Activated naive CD4-positive, alpha-beta T cell treated with anti-CD3 and anti-CD28 coated beads for 36 hours (primary cell): ENCODE measurements at regions not wholly inside any gene's neighbourhood (a gene's known extent, or its start where the extent isn't known, plus 50 kb on each side); places are given as distances from the start of the nearest gene placed in this dataset.
A peak's percentile ranks its signal among the peaks of the same experiment; 100 is the strongest.
"Not testable (repeated sequence)": the region's sequence is repeated elsewhere in the genome, so short reads cannot be mapped to it uniquely, and the experiment has no call there.

Experiments
- CTCF ChIA-PET: fragments of 350-600 bp; sonication (Branson Sonifier 250); formaldehyde crosslinking; loops from one replicate; lab custom pipeline; 2021; ENCODE audit warnings: antibody characterized with exemption; lab: Charles Lee
- DNase-seq: peaks from one replicate; pipeline ENCODE4 v3.0.0-alpha.2; 2020
- H3K27ac Mint-ChIP-seq: one replicate; pipeline ENCODE4 v1.8.0; 2021; ENCODE audit warnings: mild to moderate bottlenecking, mixed read lengths
- H3K27me3 Mint-ChIP-seq: one replicate; pipeline ENCODE4 v1.8.0; 2021; ENCODE audit warnings: low read depth, mixed read lengths
- H3K36me3 Mint-ChIP-seq: one replicate; pipeline ENCODE4 v1.8.0; 2021; ENCODE audit warnings: low read depth, mixed read lengths
- H3K4me1 Mint-ChIP-seq: one replicate; pipeline ENCODE4 v1.8.0; 2021; ENCODE audit warnings: low read depth, mixed read lengths
- H3K4me3 Mint-ChIP-seq: one replicate; pipeline ENCODE4 v1.8.0; 2021; ENCODE audit warnings: mild to moderate bottlenecking, moderate library complexity, mixed read lengths
- H3K9me3 Mint-ChIP-seq: one replicate; pipeline ENCODE4 v1.8.0; 2021; ENCODE audit warnings: mixed read lengths
- intact Hi-C: fragments of 100-400 bp; cut with micrococcal nuclease; formaldehyde crosslinking; loops from one replicate; pipeline ENCODE4 v1.15.1; 2023

GRCh38 chr4:134944115-134944514 is 742.5 kb upstream of the PABPC4L start:
- peaks cover 4% of the 10 kb centered on the region for H3K9me3 Mint-ChIP-seq
- intact Hi-C loops, result no loop called here
- no peak overlapping the region for H3K4me3 Mint-ChIP-seq
- CTCF ChIA-PET, result no interaction called here
- no peak for DNase-seq
- H3K27me3 Mint-ChIP-seq, result no peaks in the 10 kb centered on the region
- no peaks in the 10 kb centered on the region for H3K36me3 Mint-ChIP-seq
- no peak overlapping the region for H3K27ac Mint-ChIP-seq
- no peaks in the 10 kb centered on the region for H3K4me1 Mint-ChIP-seq

- no peaks in the 10 kb centered on the region for H3K27me3 Mint-ChIP-seq
- H3K4me1 Mint-ChIP-seq, result no peaks in the 10 kb centered on the region
- CTCF ChIA-PET, result interaction anchor here (0.7 kb wide), 1 partner anchor 1535 kb away, joined by 3 read pairs; no protein-coding TSS in a partner anchor
- intact Hi-C loops, result no loop called here
- DNase-seq, result no peak
- no peaks in the 10 kb centered on the region for H3K36me3 Mint-ChIP-seq
- H3K27ac Mint-ChIP-seq, result no peak overlapping the region
- no peak overlapping the region for H3K4me3 Mint-ChIP-seq
- H3K9me3 Mint-ChIP-seq, result peaks cover 2% of the 10 kb centered on the region
These were observed 734.4 kb upstream of the PABPC4L start for GRCh38 chr4:134936014-134936413.

DNA sequence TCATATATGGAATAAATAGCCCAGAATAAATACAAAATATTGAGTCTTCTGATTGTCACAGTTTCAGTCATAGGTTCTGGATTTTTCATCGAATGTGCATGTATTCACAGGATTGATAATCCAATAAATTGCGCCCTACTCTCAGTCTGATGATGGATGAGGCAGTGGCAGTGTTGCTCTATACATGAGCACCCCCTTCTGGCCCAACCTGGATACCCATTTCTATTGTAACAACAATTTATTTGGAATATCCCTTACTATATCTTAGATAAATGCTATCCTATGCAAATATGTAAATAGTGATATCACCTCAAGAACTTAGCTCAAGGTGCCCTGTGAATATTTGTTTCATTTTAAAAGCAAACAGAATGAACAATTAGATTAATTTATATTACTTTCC is 733.7 kb upstream of the PABPC4L start:
- no peak overlapping the region for H3K4me3 Mint-ChIP-seq
- no peaks in the 10 kb centered on the region for H3K4me1 Mint-ChIP-seq
- no peaks in the 10 kb centered on the region for H3K36me3 Mint-ChIP-seq
- intact Hi-C loops, result loop anchor here (2.0 kb wide), 1 partner anchor 1789 kb away; no protein-coding TSS in a partner anchor
- H3K27me3 Mint-ChIP-seq, result no peaks in the 10 kb centered on the region
- CTCF ChIA-PET, result no interaction called here
- peak; percentile 29 for DNase-seq
- peaks cover 2% of the 10 kb centered on the region for H3K9me3 Mint-ChIP-seq
- H3K27ac Mint-ChIP-seq, result no peak overlapping the region

GRCh38 chr4:134934036-134934808 is 732.6 kb upstream of the PABPC4L start:
- no peak overlapping the region for H3K27ac Mint-ChIP-seq
- no peak for DNase-seq
- H3K9me3 Mint-ChIP-seq, result peaks cover 2% of the 10 kb centered on the region
- no peaks in the 10 kb centered on the region for H3K4me1 Mint-ChIP-seq
- H3K36me3 Mint-ChIP-seq, result no peaks in the 10 kb centered on the region
- no peak overlapping the region for H3K4me3 Mint-ChIP-seq
- CTCF ChIA-PET, result no interaction called here
- no peaks in the 10 kb centered on the region for H3K27me3 Mint-ChIP-seq
- intact Hi-C loops, result loop anchor here (2.0 kb wide), 1 partner anchor 1787 kb away; no protein-coding TSS in a partner anchor

DNA sequence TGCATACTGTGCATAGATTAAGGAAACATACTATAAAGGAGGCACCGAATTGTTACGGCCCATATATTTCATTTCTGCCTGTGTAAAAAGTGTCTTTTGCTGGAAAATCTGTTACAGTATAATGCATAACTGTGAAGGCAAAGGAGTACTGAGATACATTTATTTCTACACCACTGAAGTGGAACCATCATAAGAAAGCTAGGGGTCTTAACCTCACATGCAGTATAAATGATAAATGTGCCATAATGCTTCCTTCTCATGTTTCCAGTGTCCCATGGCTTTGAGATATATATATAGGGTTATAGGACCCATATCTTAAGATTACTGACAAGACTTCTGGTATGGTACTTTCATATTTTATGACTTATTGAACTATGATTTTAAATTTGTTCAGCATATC is 713.8 kb upstream of the PABPC4L start:
- Mint-ChIP-seq H3K4me3 (no peak overlapping the region), H3K27me3 (no peaks in the 10 kb centered on the region), H3K36me3 (no peaks in the 10 kb centered on the region), H3K9me3 (peaks cover 5% of the 10 kb centered on the region), H3K27ac (no peak overlapping the region), H3K4me1 (no peaks in the 10 kb centered on the region)
- intact Hi-C loops, result no loop called here
- CTCF ChIA-PET, result no interaction called here
- no peak for DNase-seq

DNA sequence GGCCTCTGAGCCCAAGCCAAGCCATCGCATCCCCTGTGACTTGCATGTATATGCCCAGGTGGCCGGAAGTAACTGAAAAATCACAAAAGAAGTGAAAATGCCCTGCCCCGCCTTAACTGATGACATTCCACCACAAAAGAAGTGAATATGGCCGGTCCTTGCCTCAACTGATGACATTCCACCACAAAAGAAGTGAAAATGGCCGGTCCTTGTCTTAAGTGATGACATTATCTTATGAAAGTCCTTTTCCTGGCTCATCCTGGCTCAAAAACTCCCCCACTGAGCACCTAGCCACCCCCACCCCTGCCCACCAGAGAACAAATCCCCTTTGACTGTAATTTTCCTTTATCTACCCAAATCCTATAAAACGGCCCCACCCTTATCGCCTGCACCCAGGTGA is 712.7 kb upstream of the PABPC4L start:
- H3K36me3 Mint-ChIP-seq, H3K4me3 Mint-ChIP-seq, H3K4me1 Mint-ChIP-seq, H3K27ac Mint-ChIP-seq, H3K9me3 Mint-ChIP-seq, DNase-seq, intact Hi-C loops, CTCF ChIA-PET, H3K27me3 Mint-ChIP-seq: not testable (repeated sequence)

DNA sequence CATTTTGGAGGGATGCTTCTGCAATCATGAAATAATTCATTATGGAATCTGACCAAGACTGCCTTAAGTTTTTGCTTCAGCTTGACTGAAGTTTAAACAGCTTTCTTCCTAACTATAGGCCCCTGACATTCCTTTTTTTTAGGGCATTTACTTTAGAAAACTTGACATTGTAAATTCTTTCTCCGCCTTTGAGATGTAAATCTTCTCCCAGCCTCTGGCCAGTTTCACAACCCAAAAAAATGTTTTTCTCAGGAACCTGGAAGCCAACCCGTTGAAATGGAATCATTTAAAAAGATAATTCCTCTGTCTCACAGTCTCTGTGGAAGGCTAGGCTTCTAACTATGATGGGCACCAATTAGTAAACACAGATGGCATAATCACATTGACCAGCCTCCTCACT is 710.4 kb upstream of the PABPC4L start:
- no peaks in the 10 kb centered on the region for H3K36me3 Mint-ChIP-seq
- peaks cover under 1% of the 10 kb centered on the region for H3K9me3 Mint-ChIP-seq
- H3K4me1 Mint-ChIP-seq, result no peaks in the 10 kb centered on the region
- CTCF ChIA-PET, result no interaction called here
- no peak overlapping the region for H3K27ac Mint-ChIP-seq
- intact Hi-C loops, result no loop called here
- DNase-seq, result no peak
- no peaks in the 10 kb centered on the region for H3K27me3 Mint-ChIP-seq
- no peak overlapping the region for H3K4me3 Mint-ChIP-seq

DNA sequence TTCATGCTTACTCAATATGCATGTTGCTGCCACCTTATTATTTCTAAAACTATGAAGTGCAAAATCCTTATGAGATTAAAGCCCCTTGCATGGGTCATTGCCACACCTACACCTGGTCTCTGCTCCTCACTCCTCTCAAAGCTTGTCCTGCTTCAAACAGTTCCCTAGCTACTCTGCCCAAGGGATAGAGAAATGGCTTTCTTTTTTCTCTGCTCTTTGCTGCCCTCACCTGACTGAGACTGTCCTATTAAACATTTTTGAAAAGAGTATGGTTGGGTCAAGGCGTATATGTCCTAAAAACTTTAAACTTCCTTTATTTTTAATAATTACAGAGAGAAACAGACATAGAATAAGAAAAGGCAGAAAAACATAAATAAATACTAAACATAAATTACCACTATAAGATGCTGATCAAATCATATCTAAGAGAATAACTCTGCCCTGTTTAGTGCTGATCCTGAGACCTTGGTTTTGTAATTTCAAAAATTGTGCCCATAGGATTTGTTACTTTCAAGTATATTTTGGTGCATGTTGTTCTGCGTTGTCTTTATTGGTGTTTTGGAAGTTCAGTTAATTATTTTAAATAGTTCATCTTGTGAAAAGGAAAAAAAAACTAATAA is 704.9 kb upstream of the PABPC4L start:
- Mint-ChIP-seq H3K27ac (no peak overlapping the region), H3K9me3 (peaks cover 5% of the 10 kb centered on the region), H3K4me3 (no peak overlapping the region), H3K4me1 (no peaks in the 10 kb centered on the region), H3K36me3 (no peaks in the 10 kb centered on the region), H3K27me3 (no peaks in the 10 kb centered on the region)
- no peak for DNase-seq
- CTCF ChIA-PET, result no interaction called here
- intact Hi-C loops, result no loop called here

DNA sequence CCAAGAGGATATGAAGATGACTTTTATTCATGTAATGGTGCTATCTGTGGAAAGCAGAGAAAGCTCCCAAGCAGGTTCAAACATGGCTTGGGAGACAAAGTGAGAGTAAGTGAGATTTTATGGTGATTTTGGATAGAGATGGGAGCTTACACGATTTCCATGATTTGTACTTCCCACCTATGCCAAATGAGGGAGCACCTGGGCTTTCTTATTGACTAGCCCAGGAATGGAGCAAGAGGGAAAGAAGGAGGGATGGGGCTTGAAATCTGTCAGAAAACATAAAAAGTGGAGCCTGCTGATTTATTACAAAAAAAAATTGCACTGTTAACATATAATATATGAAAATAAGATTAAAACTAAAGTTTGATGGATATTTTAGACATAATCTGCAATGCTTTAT is 703.5 kb upstream of the PABPC4L start:
- Mint-ChIP-seq H3K4me3 (no peak overlapping the region), H3K27me3 (no peaks in the 10 kb centered on the region), H3K4me1 (no peaks in the 10 kb centered on the region), H3K27ac (no peak overlapping the region), H3K36me3 (no peaks in the 10 kb centered on the region), H3K9me3 (peaks cover 5% of the 10 kb centered on the region)
- intact Hi-C loops, result no loop called here
- DNase-seq, result no peak
- CTCF ChIA-PET, result no interaction called here

DNA sequence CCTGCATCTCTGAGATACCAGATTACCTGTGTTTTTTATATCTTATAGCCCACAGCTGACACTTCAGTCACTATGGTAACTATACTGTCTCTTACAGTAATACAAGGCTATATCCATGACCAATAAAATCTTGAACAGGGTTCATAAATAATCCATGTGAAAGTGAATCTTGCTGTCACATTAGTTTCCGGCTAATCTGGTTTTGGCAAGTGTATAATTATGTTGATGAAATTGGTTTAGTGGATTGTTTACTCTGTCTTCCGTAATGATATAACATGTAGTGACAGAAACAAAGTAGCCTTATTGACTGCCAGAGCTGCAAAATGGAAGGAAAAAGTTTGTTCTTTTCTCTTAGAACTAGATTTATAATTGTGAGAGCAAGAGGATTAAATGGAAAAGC is 686.6 kb upstream of the PABPC4L start:
- peaks cover 2% of the 10 kb centered on the region for H3K9me3 Mint-ChIP-seq
- no peaks in the 10 kb centered on the region for H3K4me1 Mint-ChIP-seq
- H3K36me3 Mint-ChIP-seq, result no peaks in the 10 kb centered on the region
- H3K27me3 Mint-ChIP-seq, result no peaks in the 10 kb centered on the region
- H3K4me3 Mint-ChIP-seq, result no peak overlapping the region
- no peak for DNase-seq
- CTCF ChIA-PET, result no interaction called here
- H3K27ac Mint-ChIP-seq, result no peak overlapping the region
- intact Hi-C loops, result no loop called here

- CTCF ChIA-PET, result no interaction called here
- Mint-ChIP-seq H3K4me1 (no peaks in the 10 kb centered on the region), H3K36me3 (no peaks in the 10 kb centered on the region), H3K4me3 (no peak overlapping the region), H3K9me3 (peaks cover 1% of the 10 kb centered on the region), H3K27me3 (no peaks in the 10 kb centered on the region), H3K27ac (no peak overlapping the region)
- no peak for DNase-seq
- intact Hi-C loops, result no loop called here
These were observed 683.8 kb upstream of the PABPC4L start for GRCh38 chr4:134885436-134885835.

- DNase-seq, result no peak
- Mint-ChIP-seq H3K36me3 (no peaks in the 10 kb centered on the region), H3K4me1 (no peaks in the 10 kb centered on the region), H3K9me3 (peaks cover 1% of the 10 kb centered on the region), H3K27me3 (no peaks in the 10 kb centered on the region), H3K27ac (no peak overlapping the region), H3K4me3 (no peak overlapping the region)
- CTCF ChIA-PET, result no interaction called here
- intact Hi-C loops, result no loop called here
These were observed 682.4 kb upstream of the PABPC4L start for GRCh38 chr4:134883831-134884449.

GRCh38 chr4:134879019-134879418 is 677.4 kb upstream of the PABPC4L start:
- no peaks in the 10 kb centered on the region for H3K4me1 Mint-ChIP-seq
- no peak overlapping the region for H3K27ac Mint-ChIP-seq
- no peaks in the 10 kb centered on the region for H3K36me3 Mint-ChIP-seq
- CTCF ChIA-PET, result no interaction called here
- DNase-seq, result no peak
- intact Hi-C loops, result no loop called here
- H3K27me3 Mint-ChIP-seq, result no peaks in the 10 kb centered on the region
- peaks cover 1% of the 10 kb centered on the region for H3K9me3 Mint-ChIP-seq
- H3K4me3 Mint-ChIP-seq, result no peak overlapping the region
